HepG2 (cell line): ENCODE measurements at regions not wholly inside any gene's neighbourhood (a gene's known extent, or its start where the extent isn't known, plus 50 kb on each side); places are given as distances from the start of the nearest gene placed in this dataset.

Experiments used
- ATAC-seq: fragments of 200-7000 bp; cut with Tn5 transposase; 3 replicates; pipeline ENCODE4 v1.9.1; 2020; ENCODE audit warnings: mild to moderate bottlenecking, moderate library complexity
- BruUV-seq: library from RNA; stranded (reverse); fragments of 400-500 nt; replicated peaks from 2 replicates; lab custom pipeline; 2021; lab: Mats Ljungman, UMichigan
- CTCF ChIA-PET: fragments of 300-600 bp; formaldehyde crosslinking; extraction: SDS; loops from one replicate; lab custom pipeline; 2021; ENCODE audit warnings: low total read pairs, inconsistent platforms, low intra/inter-chr PET ratio; lab: Yijun Ruan, JAX
- POLR2A ChIA-PET: fragments of 350-600 bp; sonication (Branson Sonifier 250); formaldehyde crosslinking; loops from one replicate; lab custom pipeline; 2020; ENCODE audit warnings: antibody characterized with exemption, inconsistent platforms; lab: Yijun Ruan, JAX
- DNase-seq: peaks from one replicate; pipeline ENCODE4 v3.0.0-alpha.2; 2015; ENCODE audit warnings: low spot score
- FAIRE-seq: peaks from 3 replicates; lab custom pipeline; 2011; peaks lifted over from hg19 to GRCh38; lab: Jason Lieb, UNC
- H2AFZ ChIP-seq: one replicate; pipeline ENCODE4 v1.6.1; 2011; ENCODE audit warnings: low read length, inconsistent platforms
- H3K27ac ChIP-seq: fragments of 300-600 bp; 3 replicates; pipeline ENCODE4 v1.8.0; 2011; ENCODE audit warnings: mixed run types, mild to moderate bottlenecking, mixed read lengths, low read length, inconsistent platforms; ENCODE audit not compliant: insufficient read depth; ENCODE audit errors: extremely low read length
- H3K27me3 ChIP-seq, 2 experiments: fragments of 200-600 bp in 1 of 2; 2 replicates in 1 of 2; 3 replicates in 1 of 2; pipeline versions ENCODE4 v1.6.0 to v1.8.0; 2011; ENCODE audit warnings: low read length in 2 of 2, mild to moderate bottlenecking in 2 of 2, moderate library complexity in 2 of 2, inconsistent platforms in 1 of 2; ENCODE audit not compliant: insufficient read depth in 2 of 2, control insufficient read depth in 1 of 2
- H3K36me3 ChIP-seq, 2 experiments: fragments of 200-600 bp in 1 of 2; replicated peaks in 1 of 2; 2 replicates in 1 of 2; 3 replicates in 1 of 2; pipeline versions ENCODE4 v1.5.1 to v1.8.0; 2011; ENCODE audit warnings: low read length in 2 of 2, inconsistent platforms in 1 of 2; ENCODE audit not compliant: insufficient read depth in 2 of 2, control insufficient read depth in 1 of 2
- H3K4me1 ChIP-seq: 2 replicates; pipeline ENCODE4 v1.5.1; 2012; ENCODE audit warnings: low read length, inconsistent platforms; ENCODE audit not compliant: insufficient read depth
- H3K4me2 ChIP-seq: 2 replicates; pipeline ENCODE4 v1.6.0; 2011; ENCODE audit warnings: low read depth, low read length, inconsistent platforms
- H3K4me3 ChIP-seq, 3 experiments: fragments of 200-600 bp in 1 of 3; sonication (generic), shearing (Covaris generic) in 1 of 3; replicated peaks in 1 of 3; 2 replicates each; pipeline ENCODE4 v1.5.1; 2011 to 2016; ENCODE audit warnings: low read length in 3 of 3, inconsistent platforms in 2 of 3, low read depth in 2 of 3, mild to moderate bottlenecking in 2 of 3, control low read depth in 1 of 3, mixed read lengths in 1 of 3; ENCODE audit not compliant: insufficient read depth in 1 of 3
- H3K79me2 ChIP-seq: one replicate; pipeline ENCODE4 v1.6.1; 2011; ENCODE audit warnings: low read length, inconsistent platforms; ENCODE audit not compliant: insufficient read depth
- H3K9ac ChIP-seq: 2 replicates; pipeline ENCODE4 v1.6.0; 2011; ENCODE audit warnings: mild to moderate bottlenecking, low read depth, low read length, inconsistent platforms; ENCODE audit not compliant: insufficient read depth
- H3K9me3 ChIP-seq: 2 replicates; pipeline ENCODE4 v1.5.1; 2012; ENCODE audit warnings: mild to moderate bottlenecking, low read length
- H4K20me1 ChIP-seq: 2 replicates; pipeline ENCODE4 v1.6.0; 2011; ENCODE audit warnings: inconsistent platforms, mild to moderate bottlenecking, low read length, moderate library complexity; ENCODE audit not compliant: insufficient read depth
- CBX5 ChIP-seq: sonication (generic); formaldehyde crosslinking; IDR thresholded peaks from 2 replicates; pipeline ENCODE4 v1.4.0; 2020; ENCODE audit warnings: missing genetic modification reagents, borderline replicate concordance
- MAFF ChIP-seq: IDR thresholded peaks from 2 replicates; pipeline ENCODE4 v1.6.1; 2011; ENCODE audit warnings: low read depth, low read length, improper control_type of control experiment
- MAFK ChIP-seq, 2 experiments: IDR thresholded peaks in 1 of 2; conservative IDR thresholded peaks in 1 of 2; 2 replicates each; pipeline ENCODE4 v1.6.1; 2011; ENCODE audit warnings: improper control_type of control experiment in 2 of 2, low read length in 2 of 2
- NFATC3 ChIP-seq: sonication (generic); formaldehyde crosslinking; IDR thresholded peaks from 2 replicates; pipeline ENCODE4 v1.5.1; 2020; ENCODE audit warnings: mild to moderate bottlenecking, missing genetic modification reagents
- RAD51 ChIP-seq: fragments of 450-650 bp; IDR thresholded peaks from 2 replicates; pipeline ENCODE4 v1.6.1; 2016; ENCODE audit warnings: borderline replicate concordance
- USF2 ChIP-seq, 2 experiments: sonication (generic) in 1 of 2; formaldehyde crosslinking in 1 of 2; IDR thresholded peaks; 2 replicates each; pipeline versions ENCODE4 v1.5.1 to v1.6.1; 2011 to 2020; ENCODE audit warnings: borderline replicate concordance in 1 of 2, low read depth in 1 of 2, low read length in 1 of 2, mild to moderate bottlenecking in 1 of 2, missing genetic modification reagents in 1 of 2, moderate library complexity in 1 of 2
- ZFP91 ChIP-seq: sonication (generic); formaldehyde crosslinking; IDR thresholded peaks from 2 replicates; pipeline ENCODE4 v1.9.0; 2022; ENCODE audit warnings: missing genetic modification reagents, mild to moderate bottlenecking, borderline replicate concordance
- ZNF207 ChIP-seq: fragments of 450-650 bp; IDR thresholded peaks from 2 replicates; pipeline ENCODE4 v1.6.1; 2016; ENCODE audit warnings: antibody characterized with exemption, borderline replicate concordance
- WGBS: methylation state at CpG from one replicate; pipeline ENCODE4 v1.1.6; 2017; ENCODE audit warnings: low lambda C conversion rate; 5-methylcytosine and 5-hydroxymethylcytosine counted together
- in situ Hi-C: cut with HindIII; loops from 2 replicates; pipeline ENCODE4 v1.10.0; 2017; ENCODE audit warnings: low pct_unique_long_range_greater_than_20kb; ENCODE audit not compliant: extremely low pct_ligation_motif_present
- intact Hi-C: fragments of 100-400 bp; cut with micrococcal nuclease; formaldehyde crosslinking; loops from one replicate; pipeline ENCODE4 v1.10.0; 2022; ENCODE audit not compliant: unreplicated experiment
- TF ChIP-seq, protein P1 (sequence below): sonication (generic); formaldehyde crosslinking; IDR thresholded peaks from 2 replicates; pipeline ENCODE4 v1.4.0; 2020; ENCODE audit warnings: mild to moderate bottlenecking, missing genetic modification reagents

- H2AFZ ChIP-seq = no peak overlapping the region
- H3K27ac ChIP-seq = no peak overlapping the region
- H4K20me1 ChIP-seq = no peaks in the 10 kb centered on the region
- in situ Hi-C loops = no loop called here
- H3K27me3 ChIP-seq = 0 out of 5 replicates have a peak, but pooled peaks cover 0 to 1% of the 10 kb centered on the region in 2 experiments
- H3K4me1 ChIP-seq = no peaks in the 10 kb centered on the region
- H3K4me3 ChIP-seq = no peak overlapping the region
- TF ChIP-seq RAD51 = peak; percentile 88
- TF ChIP-seq MAFK (conservative IDR thresholded peaks at IDR 0.05 in 1 of 2, IDR thresholded peaks at IDR 0.05 in 1 of 2; ENCODE audit: low read length in 2 of 2) = peak; percentile 73 to 89
- TF ChIP-seq USF2 (IDR thresholded peaks at IDR 0.05; ENCODE audit: low read depth, low read length) = peak; percentile 46
- TF ChIP-seq USF2 (CRISPR knock-in tag; IDR thresholded peaks at IDR 0.05; ENCODE audit: borderline replicate concordance) = no peak
- TF ChIP-seq MAFF = peak; percentile 70
- no peak for TF ChIP-seq ZNF207
- ChIA-PET CTCF (no interaction called here), POLR2A (no interaction called here)
- H3K9ac ChIP-seq = no peak overlapping the region
- 26% methylated on average over 10 of the region's 10 CpGs for WGBS
- no peaks in the 10 kb centered on the region for H3K36me3 ChIP-seq
- H3K4me2 ChIP-seq = no peak overlapping the region
- DNase-seq (no peak), ATAC-seq (no peak), FAIRE-seq (no peak)
- H3K79me2 ChIP-seq = no peaks in the 10 kb centered on the region
- no peaks in the 10 kb centered on the region for H3K9me3 ChIP-seq
- intact Hi-C loops = no loop called here
- BruUV-seq = no TSS peak
These were observed 307.9 kb downstream of the RPIA start for GRCh38 chr2:88999365-88999764.

DNA sequence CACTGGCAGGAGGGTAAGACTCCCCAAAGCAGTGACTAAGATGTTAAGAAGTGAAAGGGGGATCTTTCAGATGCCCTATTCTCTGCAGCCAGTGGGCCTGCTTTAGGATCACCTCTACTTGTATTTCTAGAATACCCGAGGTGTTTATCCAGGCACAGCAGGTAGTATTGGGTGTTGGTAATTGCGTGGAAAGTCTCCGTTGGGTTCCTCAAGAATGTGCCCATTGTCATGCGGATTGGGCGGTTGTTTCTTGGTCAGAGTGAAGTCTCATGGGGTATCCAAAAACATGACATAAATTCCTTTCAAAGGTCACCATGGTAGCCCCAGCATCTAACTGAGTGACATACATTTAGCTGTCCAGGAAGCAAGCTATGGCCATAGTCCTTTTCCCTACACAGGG, 308.8 kb downstream of the RPIA start:
- intact Hi-C loops (no loop called here), in situ Hi-C loops (no loop called here)
- DNase-seq (no peak), FAIRE-seq (no peak), ATAC-seq (no peak)
- H3K27me3 ChIP-seq = 0 out of 5 replicates have a peak, but pooled peaks cover 0 to 1% of the 10 kb centered on the region in 2 experiments
- POLR2A ChIA-PET = no interaction called here
- no peaks in the 10 kb centered on the region for H3K4me1 ChIP-seq
- H3K4me3 ChIP-seq = no peak overlapping the region
- BruUV-seq = no TSS peak
- H3K79me2 ChIP-seq = no peaks in the 10 kb centered on the region
- no peaks in the 10 kb centered on the region for H3K36me3 ChIP-seq
- CTCF ChIA-PET = no interaction called here
- H3K9ac ChIP-seq = no peak overlapping the region
- H4K20me1 ChIP-seq = no peaks in the 10 kb centered on the region
- H3K4me2 ChIP-seq = no peak overlapping the region
- TF ChIP-seq, protein P1, sequence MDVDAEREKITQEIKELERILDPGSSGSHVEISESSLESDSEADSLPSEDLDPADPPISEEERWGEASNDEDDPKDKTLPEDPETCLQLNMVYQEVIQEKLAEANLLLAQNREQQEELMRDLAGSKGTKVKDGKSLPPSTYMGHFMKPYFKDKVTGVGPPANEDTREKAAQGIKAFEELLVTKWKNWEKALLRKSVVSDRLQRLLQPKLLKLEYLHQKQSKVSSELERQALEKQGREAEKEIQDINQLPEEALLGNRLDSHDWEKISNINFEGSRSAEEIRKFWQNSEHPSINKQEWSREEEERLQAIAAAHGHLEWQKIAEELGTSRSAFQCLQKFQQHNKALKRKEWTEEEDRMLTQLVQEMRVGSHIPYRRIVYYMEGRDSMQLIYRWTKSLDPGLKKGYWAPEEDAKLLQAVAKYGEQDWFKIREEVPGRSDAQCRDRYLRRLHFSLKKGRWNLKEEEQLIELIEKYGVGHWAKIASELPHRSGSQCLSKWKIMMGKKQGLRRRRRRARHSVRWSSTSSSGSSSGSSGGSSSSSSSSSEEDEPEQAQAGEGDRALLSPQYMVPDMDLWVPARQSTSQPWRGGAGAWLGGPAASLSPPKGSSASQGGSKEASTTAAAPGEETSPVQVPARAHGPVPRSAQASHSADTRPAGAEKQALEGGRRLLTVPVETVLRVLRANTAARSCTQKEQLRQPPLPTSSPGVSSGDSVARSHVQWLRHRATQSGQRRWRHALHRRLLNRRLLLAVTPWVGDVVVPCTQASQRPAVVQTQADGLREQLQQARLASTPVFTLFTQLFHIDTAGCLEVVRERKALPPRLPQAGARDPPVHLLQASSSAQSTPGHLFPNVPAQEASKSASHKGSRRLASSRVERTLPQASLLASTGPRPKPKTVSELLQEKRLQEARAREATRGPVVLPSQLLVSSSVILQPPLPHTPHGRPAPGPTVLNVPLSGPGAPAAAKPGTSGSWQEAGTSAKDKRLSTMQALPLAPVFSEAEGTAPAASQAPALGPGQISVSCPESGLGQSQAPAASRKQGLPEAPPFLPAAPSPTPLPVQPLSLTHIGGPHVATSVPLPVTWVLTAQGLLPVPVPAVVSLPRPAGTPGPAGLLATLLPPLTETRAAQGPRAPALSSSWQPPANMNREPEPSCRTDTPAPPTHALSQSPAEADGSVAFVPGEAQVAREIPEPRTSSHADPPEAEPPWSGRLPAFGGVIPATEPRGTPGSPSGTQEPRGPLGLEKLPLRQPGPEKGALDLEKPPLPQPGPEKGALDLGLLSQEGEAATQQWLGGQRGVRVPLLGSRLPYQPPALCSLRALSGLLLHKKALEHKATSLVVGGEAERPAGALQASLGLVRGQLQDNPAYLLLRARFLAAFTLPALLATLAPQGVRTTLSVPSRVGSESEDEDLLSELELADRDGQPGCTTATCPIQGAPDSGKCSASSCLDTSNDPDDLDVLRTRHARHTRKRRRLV (CRISPR knock-in tag) = no peak
- TF ChIP-seq ZFP91 (CRISPR knock-in tag) (no peak), NFATC3 (CRISPR knock-in tag) (no peak), CBX5 (CRISPR knock-in tag) (no peak)
- WGBS = 35% methylated on average over 4 of the region's 5 CpGs
- no peaks in the 10 kb centered on the region for H3K9me3 ChIP-seq
- no peak overlapping the region for H3K27ac ChIP-seq
- H2AFZ ChIP-seq = no peak overlapping the region
